VCaP (cell line): ENCODE measurements at regions not wholly inside any gene's neighbourhood (a gene's known extent, or its start where the extent isn't known, plus 50 kb on each side); places are given as distances from the start of the nearest gene placed in this dataset.

Source experiments
- H3K27ac ChIP-seq: fragments of 450-650 bp; 2 replicates; pipeline ENCODE4 v1.5.1; 2017
- CTCF ChIP-seq: fragments of 450-650 bp; conservative IDR thresholded peaks from 2 replicates; pipeline ENCODE4 v1.5.1; 2017; ENCODE audit warnings: mild to moderate bottlenecking, moderate library complexity

GRCh38 chr6:20313960-20314530, 87.6 kb upstream of the E2F3 start:
- no peak overlapping the region for H3K27ac ChIP-seq
- no peak for TF ChIP-seq CTCF

GRCh38 chr6:20314866-20315845, 86.5 kb upstream of the E2F3 start:
- no peak for TF ChIP-seq CTCF
- no peak overlapping the region for H3K27ac ChIP-seq

- H3K27ac ChIP-seq, result no peak overlapping the region
- TF ChIP-seq CTCF, result no peak
Measured at GRCh38 chr6:20317430-20317829, 84.2 kb upstream of the E2F3 start.

- no peak overlapping the region for H3K27ac ChIP-seq
- no peak for TF ChIP-seq CTCF
Measured at GRCh38 chr6:20318851-20319387, 82.8 kb upstream of the E2F3 start.

- no peak for TF ChIP-seq CTCF
- no peak overlapping the region for H3K27ac ChIP-seq
Measured at GRCh38 chr6:20319520-20320357, 81.9 kb upstream of the E2F3 start.

GRCh38 chr6:20325641-20326421, 75.8 kb upstream of the E2F3 start:
- H3K27ac ChIP-seq, result no peak overlapping the region

More at GRCh38 chr6:20325641-20326421, 75.8 kb upstream of the E2F3 start:
- no peak for TF ChIP-seq CTCF
